Heart right ventricle (tissue), 16 donors: ENCODE measurements at regions not wholly inside any gene's neighbourhood (a gene's known extent, or its start where the extent isn't known, plus 50 kb on each side); places are given as distances from the start of the nearest gene placed in this dataset.
"Not testable (repeated sequence)": the region's sequence is repeated elsewhere in the genome, so short reads cannot be mapped to it uniquely, and the experiment has no call there.

ENCODE experiments used
- ATAC-seq, 8 donors: fragments of 200-7000 bp; cut with Tn5 transposase; one replicate each; pipeline ENCODE4 v1.9.1; 2020; ENCODE audit warnings: mild to moderate bottlenecking in 8 of 8, moderate library complexity in 8 of 8, moderate number of reproducible peaks in 1 of 8
- DNase-seq, 2 donors: peaks; one replicate each; pipeline ENCODE4 v3.0.0-alpha.2; 2020
- H3K27ac ChIP-seq, 10 donors: fragments of 200-600 bp; sonication (generic) in 2 of 10; one replicate each; pipeline versions ENCODE4 v1.5.0 to v1.8.0; 2020 to 2022; ENCODE audit warnings: mild to moderate bottlenecking in 3 of 10
- H3K27me3 ChIP-seq, 7 donors: fragments of 200-600 bp; one replicate each; pipeline ENCODE4 v1.8.0; 2021 to 2022; ENCODE audit warnings: mild to moderate bottlenecking in 2 of 7
- H3K36me3 ChIP-seq, 9 donors: fragments of 200-600 bp; sonication (generic) in 1 of 9; one replicate each; pipeline versions ENCODE4 v1.5.0 to v1.8.0; 2020 to 2022; ENCODE audit warnings: mild to moderate bottlenecking in 2 of 9
- H3K4me1 ChIP-seq, 9 donors: fragments of 200-600 bp; sonication (generic) in 1 of 9; one replicate each; pipeline versions ENCODE4 v1.5.0 to v1.8.0; 2020 to 2022; ENCODE audit warnings: mild to moderate bottlenecking in 4 of 9
- H3K4me3 ChIP-seq, 10 donors: fragments of 200-600 bp; sonication (generic) in 2 of 10; one replicate each; pipeline versions ENCODE4 v1.5.0 to v1.8.0; 2020 to 2022; ENCODE audit warnings: mild to moderate bottlenecking in 7 of 10, moderate library complexity in 2 of 10
- H3K9me3 ChIP-seq, 11 donors: fragments of 200-600 bp in 10 of 11; sonication (generic) in 2 of 11; one replicate each; pipeline versions ENCODE4 v1.5.0 to v1.8.0; 2013 to 2022; ENCODE audit warnings: mild to moderate bottlenecking in 2 of 11, control low read depth in 1 of 11, moderate library complexity in 1 of 11
- CTCF ChIP-seq, 9 donors: fragments of 200-600 bp; sonication (generic) in 2 of 9; IDR thresholded peaks; one replicate each; pipeline versions ENCODE4 v1.5.0 to v1.8.0; 2021 to 2022; ENCODE audit warnings: antibody characterized with exemption in 9 of 9, mild to moderate bottlenecking in 5 of 9, moderate library complexity in 1 of 9
- WGBS, 2 donors: extraction: QIAGEN DNeasy Blood & Tissue Kit; methylation state at CpG; one replicate each; pipeline ENCODE4 v1.1.7; 2013; ENCODE audit warnings: inconsistent platforms in 1 of 2; 5-methylcytosine and 5-hydroxymethylcytosine counted together
- intact Hi-C, 10 donors: fragments of 100-400 bp; cut with DNase I; formaldehyde crosslinking; loops; one replicate each; pipeline versions ENCODE4 v1.11.1 to v1.14.2; 2022
- donor health status: Arrhythmogenic right ventricular cardiomyopathy.
- donor health status: ischemic (EF 13 %, LVEDD 7.1; RV severe dilation, severe dysfunction).
- donor health status: healthy with polysubstance abuse.
- donor health status: DM: no; HTN: yes; CAD: no.
- donor health status: DM: no; HTN: no; CAD: no.
- donor health status: ischemic (EF 25% LVEDD 6.9; RV normal size, moderate dysfunction).
- donor health status: ischemic (EF 25% LVEDD 5.7; RV mildly dilated, moderate dysfunction).
- donor health status: healthy.
- donor health status: DM: yes; HTN: yes; CAD: no.
- donor health status: Ischemic cardiomyopathy.
- donor health status: ischemic (EF 35%, LVEDD 5.7; RV mildly dilated, moderate dysfunction).
- donor health status: nonischemic (EF 11% LVEDD 7.7; RV severe dilation, severe dysfunction).
- donor health status: DM: yes; HTN: yes; CAD: no.
- donor health status: PGD.
- donor health status: ischemic (EF 29% LVEDD 5.4; RV normal size, mild dysfunction).
- donor health status: nonischemic (EF 23%, LVEDD 6.1; RV moderate dilation, normal function).

GRCh38 chr12:84036912-84037311 is 875.7 kb downstream of the SLC6A15 start:
- intact Hi-C loops, result no loop called here
- 48 to 57% methylated on average over 3 of the region's 3 CpGs for WGBS, 2 donors
- Histone ChIP-seq H3K36me3 (no peaks in the 10 kb centered on the region), H3K27me3 (no peaks in the 10 kb centered on the region), H3K27ac (no peak overlapping the region), H3K9me3 (peaks cover 0 to 43% (median 4%) of the 10 kb centered on the region in 11 donors), H3K4me1 (no peaks in the 10 kb centered on the region), H3K4me3 (no peak overlapping the region)
- TF ChIP-seq CTCF (IDR thresholded peaks at IDR 0.05), result no peak
- DNase-seq (no peak), ATAC-seq (no peak)

GRCh38 chr12:84035766-84036165 is 876.8 kb downstream of the SLC6A15 start:
- H3K27me3 ChIP-seq, result no peaks in the 10 kb centered on the region
- TF ChIP-seq CTCF (IDR thresholded peaks at IDR 0.05), result no peak
- intact Hi-C loops, result no loop called here
- DNase-seq, result no peak
- WGBS, 2 donors, result 81 to 89% methylated on average over 3 of the region's 3 CpGs
- no peak for ATAC-seq
- peaks cover 0 to 45% (median 3%) of the 10 kb centered on the region in 11 donors for H3K9me3 ChIP-seq
- no peaks in the 10 kb centered on the region for H3K36me3 ChIP-seq
- no peak overlapping the region for H3K4me3 ChIP-seq
- H3K4me1 ChIP-seq, result no peaks in the 10 kb centered on the region
- H3K27ac ChIP-seq, result no peak overlapping the region

GRCh38 chr12:84034871-84035270 is 877.7 kb downstream of the SLC6A15 start:
- 32 to 41% methylated on average over 2 of the region's 2 CpGs for WGBS, 2 donors
- no peak for TF ChIP-seq CTCF (IDR thresholded peaks at IDR 0.05)
- Histone ChIP-seq H3K36me3 (no peaks in the 10 kb centered on the region), H3K27ac (no peak overlapping the region), H3K4me3 (no peak overlapping the region), H3K4me1 (no peaks in the 10 kb centered on the region), H3K9me3 (peaks cover 0 to 45% (median 3%) of the 10 kb centered on the region in 11 donors), H3K27me3 (no peaks in the 10 kb centered on the region)
- ATAC-seq (no peak), DNase-seq (no peak)
- intact Hi-C loops, result no loop called here

- Histone ChIP-seq H3K27ac (no peak overlapping the region), H3K4me1 (no peaks in the 10 kb centered on the region), H3K36me3 (no peaks in the 10 kb centered on the region), H3K9me3 (peaks cover 0 to 32% (median 3%) of the 10 kb centered on the region in 11 donors), H3K27me3 (no peaks in the 10 kb centered on the region), H3K4me3 (no peak overlapping the region)
- WGBS, 2 donors, result 80 to 88% methylated on average over 8 of the region's 8 CpGs
- no peak for TF ChIP-seq CTCF (IDR thresholded peaks at IDR 0.05)
- no peak for ATAC-seq
- DNase-seq, result no peak
- intact Hi-C loops, result no loop called here
Observed at GRCh38 chr12:84033162-84033561, 879.4 kb downstream of the SLC6A15 start.

GRCh38 chr12:84018556-84019179 is 893.9 kb downstream of the SLC6A15 start:
- H3K4me1 ChIP-seq, H3K36me3 ChIP-seq, H3K27ac ChIP-seq, ATAC-seq, DNase-seq, H3K4me3 ChIP-seq, H3K27me3 ChIP-seq, intact Hi-C loops: not testable (repeated sequence)
- 79 to 82% methylated on average over 6 of the region's 6 CpGs for WGBS, 2 donors
- H3K9me3 ChIP-seq, result peaks cover 0 to 35% (median 0%) of the 10 kb centered on the region in 11 donors
